GM12892 (cell line): ENCODE measurements at regions not wholly inside any gene's neighbourhood (a gene's known extent, or its start where the extent isn't known, plus 50 kb on each side); places are given as distances from the start of the nearest gene placed in this dataset.

ENCODE experiments used
- DNase-seq: peaks from one replicate; pipeline ENCODE4 v3.0.0; 2011; ENCODE audit not compliant: insufficient read length
- FAIRE-seq: peaks from 2 replicates; lab custom pipeline; 2011; peaks lifted over from hg19 to GRCh38; lab: Jason Lieb, UNC
- POLR2A ChIP-seq: IDR thresholded peaks from 2 replicates; pipeline ENCODE4 v1.6.1; 2011; ENCODE audit warnings: low read depth, low read length, control low read depth
- POLR2AphosphoS5 ChIP-seq: IDR thresholded peaks from 2 replicates; pipeline ENCODE4 v1.6.1; 2011; ENCODE audit warnings: low read depth, low read length, control low read depth
- TAF1 ChIP-seq: IDR thresholded peaks from 2 replicates; pipeline ENCODE4 v1.6.1; 2011; ENCODE audit warnings: low read depth, mild to moderate bottlenecking, control low read depth, low read length, borderline replicate concordance

- no peak for DNase-seq
- no peak for TF ChIP-seq POLR2AphosphoS5
- TF ChIP-seq POLR2A = no peak
- no peak for TF ChIP-seq TAF1
Measured at GRCh38 chr7:123314886-123315285, 115.1 kb upstream of the SLC13A1 start.

GRCh38 chr7:123308254-123308951, 108.6 kb upstream of the SLC13A1 start:
- TF ChIP-seq POLR2AphosphoS5 = no peak
- TF ChIP-seq POLR2A = no peak
- TF ChIP-seq TAF1 = no peak
- no peak for FAIRE-seq
- DNase-seq = no peak

More at GRCh38 chr7:123314886-123315285, 115.1 kb upstream of the SLC13A1 start:
- FAIRE-seq = peak; percentile 60

- peak; percentile 21 for FAIRE-seq
- no peak for TF ChIP-seq POLR2AphosphoS5
- TF ChIP-seq TAF1 = no peak
- TF ChIP-seq POLR2A = no peak
- DNase-seq = no peak
Measured at GRCh38 chr7:123305840-123306375, 106.1 kb upstream of the SLC13A1 start.

GRCh38 chr7:123303926-123304325, 104.2 kb upstream of the SLC13A1 start:
- TF ChIP-seq TAF1 = no peak
- no peak for TF ChIP-seq POLR2AphosphoS5
- TF ChIP-seq POLR2A = no peak
- FAIRE-seq = no peak
- no peak for DNase-seq

- TF ChIP-seq TAF1 = no peak
- TF ChIP-seq POLR2A = no peak
- TF ChIP-seq POLR2AphosphoS5 = no peak
- DNase-seq (no peak), FAIRE-seq (no peak)
Measured at GRCh38 chr7:123296965-123297364, 97.2 kb upstream of the SLC13A1 start.

- no peak for FAIRE-seq
- no peak for TF ChIP-seq POLR2A
- no peak for DNase-seq
Measured at GRCh38 chr7:123293710-123294109, 93.9 kb upstream of the SLC13A1 start.

- no peak for FAIRE-seq
- DNase-seq = no peak
- TF ChIP-seq POLR2AphosphoS5 (no peak), POLR2A (no peak), TAF1 (no peak)
Measured at GRCh38 chr7:123292227-123292626, 92.5 kb upstream of the SLC13A1 start.

GRCh38 chr7:123289200-123289599, 89.4 kb upstream of the SLC13A1 start:
- FAIRE-seq (no peak), DNase-seq (no peak)
- no peak for TF ChIP-seq TAF1
- no peak for TF ChIP-seq POLR2A
- TF ChIP-seq POLR2AphosphoS5 = no peak

GRCh38 chr7:123285076-123285700, 85.4 kb upstream of the SLC13A1 start:
- no peak for FAIRE-seq
- DNase-seq = no peak
- TF ChIP-seq POLR2AphosphoS5 (no peak), TAF1 (no peak), POLR2A (no peak)

GRCh38 chr7:123283373-123283772, 83.6 kb upstream of the SLC13A1 start:
- FAIRE-seq = no peak

GRCh38 chr7:123282181-123282580, 82.4 kb upstream of the SLC13A1 start:
- TF ChIP-seq POLR2AphosphoS5 (no peak), POLR2A (no peak), TAF1 (no peak)
- no peak for DNase-seq
- FAIRE-seq = no peak

More at GRCh38 chr7:123283373-123283772, 83.6 kb upstream of the SLC13A1 start:
- no peak for DNase-seq
- TF ChIP-seq TAF1 (no peak), POLR2AphosphoS5 (no peak), POLR2A (no peak)

GRCh38 chr7:123279949-123280348, 80.2 kb upstream of the SLC13A1 start:
- DNase-seq = no peak
- TF ChIP-seq POLR2AphosphoS5 = no peak
- no peak for TF ChIP-seq TAF1
- TF ChIP-seq POLR2A = no peak
- FAIRE-seq = no peak
